Esophagus squamous epithelium (tissue), 4 donors: ENCODE measurements at regions not wholly inside any gene's neighbourhood (a gene's known extent, or its start where the extent isn't known, plus 50 kb on each side); places are given as distances from the start of the nearest gene placed in this dataset.

Experiments
- CTCF ChIP-seq, 6 experiments: fragments of 450-650 bp in 4 of 6; fragments of 200-600 bp in 2 of 6; sonication (generic) in 2 of 6; IDR thresholded peaks; one replicate each; pipeline ENCODE4 v1.5.1; 2016 to 2019; ENCODE audit warnings: antibody characterized with exemption in 6 of 6, mild to moderate bottlenecking in 4 of 6, moderate library complexity in 4 of 6
- POLR2A ChIP-seq, 4 donors: fragments of 450-650 bp; IDR thresholded peaks; one replicate each; pipeline ENCODE4 v1.6.1; 2017; ENCODE audit warnings: antibody characterized with exemption in 4 of 4, mild to moderate bottlenecking in 4 of 4, moderate library complexity in 3 of 4

GRCh38 chr5:53362521-53362941, 117.9 kb upstream of the FST start:
- no peak for TF ChIP-seq CTCF (IDR thresholded peaks at IDR 0.05)
- no peak for TF ChIP-seq POLR2A (IDR thresholded peaks at IDR 0.05)
